Posterior cingulate gyrus (tissue), 11 donors: ENCODE measurements at regions not wholly inside any gene's neighbourhood (a gene's known extent, or its start where the extent isn't known, plus 50 kb on each side); places are given as distances from the start of the nearest gene placed in this dataset.
"Not testable (repeated sequence)": the region's sequence is repeated elsewhere in the genome, so short reads cannot be mapped to it uniquely, and the experiment has no call there.

ENCODE experiments used
- DNase-seq, 10 donors: peaks; one replicate each; pipeline versions ENCODE4 v3.0.0 to v3.0.0-alpha.2; 2020 to 2021; ENCODE audit warnings: mixed read lengths in 3 of 10
- intact Hi-C: fragments of 100-400 bp; cut with DNase I; formaldehyde crosslinking; loops from one replicate; pipeline ENCODE4 v1.15.1; 2023

DNA sequence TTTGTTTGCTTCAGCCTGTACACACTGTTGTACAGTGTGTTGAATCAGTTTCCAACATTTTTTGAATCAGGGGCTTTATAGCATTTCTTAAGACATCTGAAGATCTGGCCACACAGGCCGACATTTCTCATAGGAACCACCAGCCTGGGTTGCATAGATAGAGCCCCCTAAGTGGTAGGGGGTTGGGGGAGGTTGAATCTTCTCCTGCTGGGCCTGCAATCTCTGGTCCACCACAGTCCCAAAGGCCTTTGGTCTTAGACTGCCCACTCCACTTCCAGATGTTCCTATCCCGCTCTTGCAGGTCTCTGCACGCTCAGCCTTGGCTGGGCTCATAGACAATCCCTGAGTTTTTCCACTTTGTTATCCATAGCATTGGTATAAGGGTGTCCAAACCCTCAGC, 75.4 kb upstream of the HABP2 start:
- DNase-seq, result no peak
- intact Hi-C loops, result no loop called here

- no peak for DNase-seq
- intact Hi-C loops, result no loop called here
These were observed 73.3 kb upstream of the HABP2 start for GRCh38 chr10:113479346-113480080.

GRCh38 chr10:113480081-113480360, 72.8 kb upstream of the HABP2 start:
- no peak for DNase-seq
- intact Hi-C loops, result no loop called here

- DNase-seq, result no peak
- intact Hi-C loops, result no loop called here
These were observed 71.9 kb upstream of the HABP2 start for GRCh38 chr10:113480851-113481502.

GRCh38 chr10:113484487-113484886, 68.4 kb upstream of the HABP2 start:
- intact Hi-C loops, result no loop called here
- DNase-seq, result no peak

DNA sequence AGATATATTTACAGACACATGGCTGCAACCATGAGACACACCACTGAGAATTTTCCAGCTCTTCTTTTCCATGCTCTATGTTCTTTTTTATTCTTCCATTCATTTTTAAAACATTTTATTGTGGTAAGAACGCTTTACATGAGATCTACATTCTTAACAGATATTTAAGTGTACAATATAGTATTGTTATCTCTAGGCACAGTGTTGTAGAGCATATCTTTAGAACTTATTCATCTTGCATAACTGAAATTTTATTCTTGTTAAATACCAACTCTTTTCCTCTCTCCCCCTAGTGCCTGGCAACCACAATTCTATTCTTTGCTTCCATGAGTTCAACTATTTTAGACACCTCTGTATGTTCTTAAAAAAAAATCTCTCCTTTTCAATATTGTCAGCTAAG, 67.1 kb upstream of the HABP2 start:
- intact Hi-C loops, result no loop called here

DNA sequence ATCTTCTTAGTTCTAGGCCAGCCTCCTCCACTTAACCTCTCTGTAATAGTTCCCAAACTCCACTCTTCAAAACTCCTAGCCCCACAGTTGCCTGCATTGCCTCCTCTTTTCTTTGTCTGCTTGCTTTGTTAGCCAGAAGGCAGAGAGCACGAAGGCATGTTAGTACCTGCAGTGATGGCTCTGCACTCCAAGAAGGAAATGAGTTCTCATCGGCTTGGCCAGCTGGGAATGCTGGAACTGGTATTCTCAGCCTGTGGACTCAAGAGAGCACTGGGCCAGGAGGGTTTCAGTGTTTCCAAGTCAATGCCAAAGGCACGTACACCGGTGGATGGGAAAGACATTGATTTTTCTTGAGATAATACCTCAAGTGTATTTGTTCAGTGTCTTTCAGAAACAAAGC, 66.3 kb upstream of the HABP2 start:
- no peak for DNase-seq
- intact Hi-C loops, result no loop called here

More for the DNA sequence above, 67.1 kb upstream of the HABP2 start:
- no peak for DNase-seq

DNA sequence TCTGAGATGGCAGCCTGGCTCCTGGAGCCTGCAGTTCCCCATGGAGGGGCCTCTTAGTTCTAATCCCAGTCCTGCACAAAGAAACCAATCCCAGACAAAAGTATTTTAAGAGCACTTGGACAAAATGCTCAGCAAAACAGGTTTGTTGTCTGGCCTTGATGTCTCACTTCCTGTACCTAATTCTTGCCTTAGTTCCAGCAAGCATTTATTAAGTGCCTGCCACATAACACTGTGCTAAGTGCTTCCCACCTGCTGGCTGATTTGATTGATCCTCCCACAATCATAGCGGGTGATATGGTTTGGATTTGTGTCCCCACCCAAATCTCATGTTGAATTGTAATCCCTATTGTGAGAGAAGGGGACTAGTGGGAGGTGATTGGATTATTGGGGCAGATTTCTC, 65.7 kb upstream of the HABP2 start:
- no peak for DNase-seq
- intact Hi-C loops, result no loop called here

DNA sequence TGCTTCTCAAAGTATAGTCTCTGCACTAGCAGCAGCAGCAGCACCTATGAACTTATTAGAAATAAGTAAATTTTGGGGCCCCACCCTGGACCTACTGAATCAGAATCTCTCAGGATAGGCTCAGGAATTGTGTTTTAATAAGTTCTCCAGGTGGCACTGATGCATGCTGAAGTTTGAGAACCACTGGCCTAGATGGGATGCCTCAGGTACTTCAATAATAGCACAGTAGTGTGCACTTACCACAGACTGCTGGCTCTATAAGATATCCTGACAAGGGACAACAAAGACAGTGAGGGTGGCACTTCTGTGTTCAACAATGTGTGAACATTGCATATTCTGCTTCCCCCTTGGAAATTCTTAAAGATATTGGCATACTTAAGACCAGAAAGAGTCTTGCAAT, 64.7 kb upstream of the HABP2 start:
- DNase-seq, result no peak
- intact Hi-C loops, result no loop called here

DNA sequence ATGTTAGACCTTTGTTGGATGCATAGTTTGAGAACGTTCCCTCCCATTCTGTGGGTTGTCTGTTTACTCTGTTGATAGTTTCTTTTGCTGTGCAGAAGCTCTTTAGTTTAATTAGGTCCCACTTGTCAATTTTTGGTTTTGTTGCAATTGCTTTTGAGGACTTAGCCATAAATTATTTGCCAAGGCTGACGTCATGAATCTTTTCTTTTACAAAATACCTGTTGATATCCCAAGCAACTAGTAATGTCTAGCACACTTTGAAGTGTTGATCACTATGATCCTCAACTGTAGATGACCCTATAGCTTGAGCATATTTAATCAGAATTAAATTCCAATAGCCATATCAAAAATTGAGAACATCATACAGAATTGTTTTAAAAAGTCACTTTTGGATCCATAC, 63.3 kb upstream of the HABP2 start:
- DNase-seq, intact Hi-C loops: not testable (repeated sequence)

DNA sequence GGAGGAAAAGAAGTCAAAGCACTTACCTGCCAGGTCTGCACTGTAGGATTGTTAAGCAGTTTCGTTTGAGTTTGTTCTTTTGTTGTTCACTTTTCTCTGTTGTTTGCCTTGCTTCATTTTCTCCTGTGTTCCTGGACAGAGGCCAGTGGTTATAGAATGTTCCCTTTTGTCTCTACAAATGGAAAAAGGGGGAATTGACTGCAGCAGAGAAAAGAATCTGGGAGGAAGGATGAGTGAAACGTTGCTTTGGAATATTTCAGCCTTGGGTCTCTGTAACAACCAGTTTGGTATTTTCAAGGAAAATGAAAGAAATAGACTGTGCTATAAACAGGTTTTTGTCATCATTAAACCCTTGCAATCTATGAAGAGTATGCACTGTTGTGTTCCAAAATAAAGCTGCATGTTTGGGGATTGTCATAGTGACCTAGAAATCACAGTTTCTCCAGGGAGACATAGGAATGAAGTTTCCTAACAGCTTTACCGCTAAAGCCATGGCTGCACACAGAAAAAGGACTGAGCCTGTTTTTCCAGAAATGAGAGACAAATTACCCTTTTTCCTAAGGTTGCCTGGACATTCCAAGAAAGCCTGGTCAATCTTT, 60.8 kb upstream of the HABP2 start:
- DNase-seq, result no peak
- intact Hi-C loops, result no loop called here

DNA sequence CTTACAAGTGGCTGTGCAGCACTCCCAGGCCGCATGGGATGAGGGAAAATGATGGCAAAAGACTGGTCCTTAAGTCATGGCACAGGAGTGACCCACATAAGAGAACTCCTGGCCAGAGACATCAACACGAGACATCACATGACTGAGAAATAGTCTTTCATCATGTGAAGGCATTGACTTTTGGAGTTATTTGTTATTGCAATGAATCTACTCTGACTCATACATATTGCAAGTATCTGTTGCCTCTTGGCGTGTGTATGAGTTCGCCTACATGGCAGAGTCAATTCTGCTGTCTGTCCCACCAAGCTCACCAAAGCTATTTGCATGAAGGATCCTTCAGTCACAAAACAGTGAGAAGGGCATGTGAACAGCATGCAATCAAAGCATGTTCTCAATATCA, 59.7 kb upstream of the HABP2 start:
- no peak for DNase-seq
- intact Hi-C loops, result no loop called here

- no peak for DNase-seq
- intact Hi-C loops, result no loop called here
These were observed 59.0 kb upstream of the HABP2 start for GRCh38 chr10:113493882-113494301.

DNA sequence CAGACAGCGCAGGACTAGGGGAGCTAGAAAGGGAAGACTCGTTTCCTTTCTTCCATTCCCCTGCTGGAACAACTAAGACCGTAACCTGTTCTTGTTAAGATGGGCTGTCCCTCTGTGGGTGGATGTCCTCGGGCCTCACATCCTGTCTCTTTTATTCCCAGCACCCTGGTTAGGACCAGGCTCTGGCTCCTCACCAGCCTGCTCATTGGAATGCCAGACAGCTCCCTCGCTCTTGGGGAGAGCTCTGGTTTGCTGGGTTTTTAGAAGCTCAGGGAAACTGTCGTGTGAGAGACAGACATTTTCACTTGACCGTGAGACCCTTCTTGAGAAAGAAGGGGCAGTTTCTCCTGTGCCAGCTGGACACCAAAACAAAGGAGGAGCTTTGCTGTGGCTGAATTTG, 58.1 kb upstream of the HABP2 start:
- DNase-seq, result peak in 4 of 10 donors; percentile 28 to 84 (median 46)
- intact Hi-C loops, result no loop called here

- no peak for DNase-seq
- intact Hi-C loops, result no loop called here
These were observed 57.3 kb upstream of the HABP2 start for GRCh38 chr10:113495553-113495952.

DNA sequence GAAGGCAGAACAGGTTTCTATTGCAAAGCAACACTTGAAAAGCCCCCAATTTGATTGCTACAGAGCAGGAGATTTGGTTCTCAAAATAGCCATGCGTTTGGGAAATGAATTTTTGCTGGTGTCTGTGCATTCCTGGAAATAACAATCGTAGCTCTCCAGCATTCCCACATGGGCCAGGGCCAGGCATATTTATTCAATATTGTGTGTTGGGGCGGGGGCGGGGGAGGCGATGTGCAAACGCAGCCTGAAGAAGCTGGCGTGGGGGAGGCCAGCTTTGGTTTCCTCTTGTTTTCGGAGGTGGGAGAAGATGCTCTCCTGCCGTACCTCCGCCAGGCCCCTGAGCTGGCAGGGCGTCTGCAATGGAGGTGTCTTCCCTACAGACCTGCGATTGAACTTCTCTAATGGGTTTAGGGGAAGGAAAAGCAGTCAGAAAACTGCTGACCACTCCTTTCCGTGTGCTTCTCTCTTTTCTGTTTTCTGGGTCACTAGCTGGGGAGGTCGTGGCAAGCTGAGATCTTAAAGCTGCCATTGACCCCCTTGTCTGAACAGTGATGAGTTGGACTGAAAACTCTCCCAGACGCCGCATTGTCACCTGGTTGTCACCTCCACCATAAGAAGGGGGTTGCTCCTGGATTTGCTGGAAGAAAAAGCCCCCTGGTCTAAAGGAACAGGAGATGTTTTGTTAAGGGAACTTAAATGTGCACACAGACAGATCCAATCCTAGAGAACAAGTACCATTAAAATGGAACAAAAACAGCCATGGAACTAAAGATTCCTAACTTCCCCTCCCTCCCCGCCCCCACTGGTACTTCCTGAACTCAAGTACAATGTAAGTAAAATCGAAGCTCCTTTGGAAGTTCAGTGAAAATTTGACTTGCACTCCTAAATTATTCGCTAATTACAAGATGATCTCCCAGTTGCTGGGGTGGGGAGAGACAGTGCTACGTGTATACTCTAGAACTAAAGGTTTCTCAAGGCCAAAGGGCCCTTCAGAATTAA, 56.4 kb upstream of the HABP2 start:
- intact Hi-C loops, result no loop called here
- peak in 2 of 10 donors; percentile 31 to 82 for DNase-seq

DNA sequence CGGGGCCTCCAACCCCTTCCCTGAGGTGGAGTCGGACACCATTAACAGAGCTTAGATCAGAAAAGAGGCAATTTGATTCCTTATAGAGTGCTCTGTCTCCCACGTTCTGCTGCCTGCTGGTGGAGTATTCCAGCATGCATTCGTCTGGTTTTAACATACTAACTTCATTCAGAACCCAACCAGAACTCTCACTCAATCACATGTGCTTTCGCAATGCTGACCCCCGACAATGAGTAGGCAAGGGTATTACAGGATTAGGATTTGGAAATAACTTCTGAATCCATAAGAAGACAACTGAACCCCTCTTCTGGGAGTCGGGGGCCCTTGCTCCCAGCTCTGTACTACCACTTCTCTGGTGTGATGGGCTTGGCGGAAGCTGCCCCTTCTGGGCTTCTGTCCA, 55.7 kb upstream of the HABP2 start:
- DNase-seq, result no peak
- intact Hi-C loops, result no loop called here

- intact Hi-C loops, result no loop called here
- no peak for DNase-seq
These were observed 53.9 kb upstream of the HABP2 start for GRCh38 chr10:113498997-113499396.

GRCh38 chr10:113499806-113500205, 53.0 kb upstream of the HABP2 start:
- DNase-seq, result no peak
- intact Hi-C loops, result no loop called here

DNA sequence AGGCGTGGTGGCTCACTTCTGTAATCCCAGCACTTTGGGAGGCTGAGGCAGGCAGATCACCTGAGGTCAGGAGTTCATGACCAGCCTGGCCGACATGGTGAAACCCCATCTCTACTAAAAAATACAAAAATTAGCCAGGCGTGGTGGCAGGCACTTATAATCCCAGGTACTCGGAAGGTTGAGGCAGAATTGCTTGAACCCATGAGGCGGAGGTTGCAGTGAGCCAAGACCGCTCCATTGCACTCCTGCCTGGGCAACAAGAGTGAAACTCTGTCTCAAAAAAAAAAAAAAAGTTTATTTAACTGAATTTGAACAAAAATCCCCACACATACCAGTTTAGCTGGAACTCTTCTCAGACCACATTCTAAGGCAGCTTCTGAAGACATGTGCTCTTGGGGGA, 51.8 kb upstream of the HABP2 start:
- DNase-seq, intact Hi-C loops: not testable (repeated sequence)
